Epithelial cell of proximal tubule (primary cell): ENCODE measurements at regions not wholly inside any gene's neighbourhood (a gene's known extent, or its start where the extent isn't known, plus 50 kb on each side); places are given as distances from the start of the nearest gene placed in this dataset.
"Not testable (repeated sequence)": the region's sequence is repeated elsewhere in the genome, so short reads cannot be mapped to it uniquely, and the experiment has no call there.

ENCODE experiments used
- DNase-seq: peaks from one replicate; pipeline ENCODE4 v3.0.0-alpha.2; 2011; ENCODE audit warnings: low read depth
- H3K4me3 ChIP-seq: 2 replicates; pipeline ENCODE4 v1.5.1; 2011; ENCODE audit warnings: low read depth, mild to moderate bottlenecking, low read length
- CTCF ChIP-seq: conservative IDR thresholded peaks from 2 replicates; pipeline ENCODE4 v1.5.1; 2012; ENCODE audit warnings: low read depth, mild to moderate bottlenecking, low read length

GRCh38 chr5:74535926-74536325 lies 104.6 kb downstream of the ENC1 start:
- no peak for DNase-seq
- no peak for TF ChIP-seq CTCF

GRCh38 chr5:74534397-74535129 lies 106.0 kb downstream of the ENC1 start:
- DNase-seq = no peak
- H3K4me3 ChIP-seq = no peak overlapping the region
- TF ChIP-seq CTCF = no peak

More at GRCh38 chr5:74535926-74536325, 104.6 kb downstream of the ENC1 start:
- H3K4me3 ChIP-seq = no peak overlapping the region

- no peak for TF ChIP-seq CTCF
- no peak overlapping the region for H3K4me3 ChIP-seq
- no peak for DNase-seq
Measured at GRCh38 chr5:74530326-74531050, 110.0 kb downstream of the ENC1 start.

- no peak overlapping the region for H3K4me3 ChIP-seq
- no peak for DNase-seq
- no peak for TF ChIP-seq CTCF
Measured at GRCh38 chr5:74529101-74529500, 111.4 kb downstream of the ENC1 start.

GRCh38 chr5:74526111-74526510 lies 114.4 kb downstream of the ENC1 start:
- H3K4me3 ChIP-seq = no peak overlapping the region
- DNase-seq = no peak
- TF ChIP-seq CTCF = no peak

GRCh38 chr5:74524767-74525166 lies 115.8 kb downstream of the ENC1 start:
- DNase-seq, H3K4me3 ChIP-seq: not testable (repeated sequence)

GRCh38 chr5:74523698-74524097 lies 116.8 kb downstream of the ENC1 start:
- DNase-seq, H3K4me3 ChIP-seq: not testable (repeated sequence)

GRCh38 chr5:74522838-74523237 lies 117.7 kb downstream of the ENC1 start:
- DNase-seq = not testable (repeated sequence)

More at GRCh38 chr5:74522838-74523237, 117.7 kb downstream of the ENC1 start:
- H3K4me3 ChIP-seq = not testable (repeated sequence)
